HG02610 (cell line): ENCODE measurements at regions not wholly inside any gene's neighbourhood (a gene's known extent, or its start where the extent isn't known, plus 50 kb on each side); places are given as distances from the start of the nearest gene placed in this dataset.
"Not testable (repeated sequence)": the region's sequence is repeated elsewhere in the genome, so short reads cannot be mapped to it uniquely, and the experiment has no call there.

Experiments used
- ATAC-seq: cut with Tn5 transposase; IDR thresholded peaks from one replicate; pipeline ENCODE4 v1.9.1; 2021; ENCODE audit warnings: mild to moderate bottlenecking, moderate library complexity; ENCODE audit not compliant: unreplicated experiment

GRCh38 chr12:93079271-93079670, 150.2 kb upstream of the EEA1 start:
- no peak for ATAC-seq

- no peak for ATAC-seq
Measured at GRCh38 chr12:93079976-93080375, 150.9 kb upstream of the EEA1 start.

GRCh38 chr12:93080452-93080851, 151.4 kb upstream of the EEA1 start:
- no peak for ATAC-seq

- ATAC-seq: no peak
Measured at GRCh38 chr12:93080994-93081809, 152.1 kb upstream of the EEA1 start.

- ATAC-seq: no peak
Measured at GRCh38 chr12:93081810-93082165, 152.7 kb upstream of the EEA1 start.

GRCh38 chr12:93085383-93086287, 156.5 kb upstream of the EEA1 start:
- no peak for ATAC-seq

- ATAC-seq: no peak
Measured at GRCh38 chr12:93086288-93086727, 157.2 kb upstream of the EEA1 start.

GRCh38 chr12:93087840-93088610, 158.9 kb upstream of the EEA1 start:
- ATAC-seq: no peak

GRCh38 chr12:93089805-93090569, 160.9 kb upstream of the EEA1 start:
- ATAC-seq: no peak

- ATAC-seq: no peak
Measured at GRCh38 chr12:93090731-93091172, 161.7 kb upstream of the EEA1 start.

GRCh38 chr12:93091886-93092648, 163.0 kb upstream of the EEA1 start:
- ATAC-seq: no peak

- ATAC-seq: no peak
Measured at GRCh38 chr12:93092649-93092945, 163.5 kb upstream of the EEA1 start.

- ATAC-seq: no peak
Measured at GRCh38 chr12:93093243-93093642, 164.1 kb upstream of the EEA1 start.

GRCh38 chr12:93094222-93094621, 165.1 kb upstream of the EEA1 start:
- ATAC-seq: not testable (repeated sequence)

- ATAC-seq: peak; percentile 90
Measured at GRCh38 chr12:93094988-93095737, 166.1 kb upstream of the EEA1 start.

GRCh38 chr12:93097417-93097816, 168.3 kb upstream of the EEA1 start:
- ATAC-seq: no peak

- no peak for ATAC-seq
Measured at GRCh38 chr12:93098077-93098476, 169.0 kb upstream of the EEA1 start.

- ATAC-seq: no peak
Measured at GRCh38 chr12:93099792-93100191, 170.7 kb upstream of the EEA1 start.

- no peak for ATAC-seq
Measured at GRCh38 chr12:93100610-93101009, 171.5 kb upstream of the EEA1 start.
